Hepatocyte (in vitro differentiated cells): ENCODE measurements at regions not wholly inside any gene's neighbourhood (a gene's known extent, or its start where the extent isn't known, plus 50 kb on each side); places are given as distances from the start of the nearest gene placed in this dataset.

Experiments used
- EZH2 ChIP-seq: fragments of 200-600 bp; sonication (generic); IDR thresholded peaks from 2 replicates; pipeline ENCODE4 v1.6.1; 2016; ENCODE audit warnings: antibody characterized with exemption, mild to moderate bottlenecking, borderline replicate concordance
- EZH2phosphoT487 ChIP-seq: fragments of 200-600 bp; sonication (generic); IDR thresholded peaks from one replicate; pipeline ENCODE4 v1.6.1; 2018; ENCODE audit warnings: antibody characterized with exemption, mild to moderate bottlenecking, low read depth, moderate library complexity; ENCODE audit not compliant: unreplicated experiment, severe bottlenecking
- TF ChIP-seq, protein P1 (sequence below): fragments of 200-600 bp; sonication (generic); IDR thresholded peaks from 2 replicates; pipeline ENCODE4 v1.5.1; 2016; ENCODE audit warnings: antibody characterized with exemption, mild to moderate bottlenecking; ENCODE audit not compliant: poor library complexity

DNA sequence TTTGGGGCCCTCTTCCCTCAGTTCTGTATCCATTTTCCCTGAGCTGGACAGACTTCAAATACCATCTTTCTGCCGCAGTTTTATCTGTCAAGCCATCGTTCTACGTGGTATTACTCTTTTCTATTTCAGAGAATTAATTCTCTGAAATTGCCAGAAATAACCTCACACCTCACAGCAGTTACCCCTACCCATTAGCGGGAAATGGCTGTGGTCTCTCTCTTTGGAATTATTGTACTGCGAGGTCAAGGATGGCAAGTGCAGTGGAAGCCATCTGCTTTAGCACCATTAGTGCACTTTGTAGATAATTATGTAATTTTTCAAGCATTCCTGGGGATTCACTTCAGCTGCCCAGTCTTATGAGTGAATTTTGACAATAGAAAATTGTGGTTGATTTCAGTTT lies 147.8 kb upstream of the CDH4 start:
- TF ChIP-seq, protein P1, sequence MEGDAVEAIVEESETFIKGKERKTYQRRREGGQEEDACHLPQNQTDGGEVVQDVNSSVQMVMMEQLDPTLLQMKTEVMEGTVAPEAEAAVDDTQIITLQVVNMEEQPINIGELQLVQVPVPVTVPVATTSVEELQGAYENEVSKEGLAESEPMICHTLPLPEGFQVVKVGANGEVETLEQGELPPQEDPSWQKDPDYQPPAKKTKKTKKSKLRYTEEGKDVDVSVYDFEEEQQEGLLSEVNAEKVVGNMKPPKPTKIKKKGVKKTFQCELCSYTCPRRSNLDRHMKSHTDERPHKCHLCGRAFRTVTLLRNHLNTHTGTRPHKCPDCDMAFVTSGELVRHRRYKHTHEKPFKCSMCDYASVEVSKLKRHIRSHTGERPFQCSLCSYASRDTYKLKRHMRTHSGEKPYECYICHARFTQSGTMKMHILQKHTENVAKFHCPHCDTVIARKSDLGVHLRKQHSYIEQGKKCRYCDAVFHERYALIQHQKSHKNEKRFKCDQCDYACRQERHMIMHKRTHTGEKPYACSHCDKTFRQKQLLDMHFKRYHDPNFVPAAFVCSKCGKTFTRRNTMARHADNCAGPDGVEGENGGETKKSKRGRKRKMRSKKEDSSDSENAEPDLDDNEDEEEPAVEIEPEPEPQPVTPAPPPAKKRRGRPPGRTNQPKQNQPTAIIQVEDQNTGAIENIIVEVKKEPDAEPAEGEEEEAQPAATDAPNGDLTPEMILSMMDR = no peak
- TF ChIP-seq EZH2phosphoT487 (no peak), EZH2 (no peak)
